Smooth muscle cell (in vitro differentiated cells): ENCODE measurements at regions not wholly inside any gene's neighbourhood (a gene's known extent, or its start where the extent isn't known, plus 50 kb on each side); places are given as distances from the start of the nearest gene placed in this dataset.
"Not testable (repeated sequence)": the region's sequence is repeated elsewhere in the genome, so short reads cannot be mapped to it uniquely, and the experiment has no call there.

Source experiments
- DNase-seq: peaks from one replicate; lab custom pipeline; 2025; ENCODE audit not compliant: unreplicated experiment; lab: John Stamatoyannopoulos, UW
- H2AFZ ChIP-seq: fragments of 200-600 bp; sonication (generic); 2 replicates; pipeline ENCODE4 v1.6.0; 2016; ENCODE audit warnings: antibody characterized with exemption, low read depth, mild to moderate bottlenecking
- H3F3A ChIP-seq: fragments of 200-600 bp; sonication (generic); 2 replicates; pipeline ENCODE4 v1.6.0; 2017; ENCODE audit warnings: antibody characterized with exemption, low read depth
- H3K27ac ChIP-seq: fragments of 200-600 bp; sonication (generic); 2 replicates; pipeline ENCODE4 v1.5.1; 2016; ENCODE audit warnings: low read depth, mild to moderate bottlenecking
- H3K27me3 ChIP-seq: fragments of 200-600 bp; sonication (generic); 2 replicates; pipeline ENCODE4 v1.6.1; 2016; ENCODE audit warnings: low read depth, mild to moderate bottlenecking
- H3K36me3 ChIP-seq: fragments of 200-600 bp; sonication (generic); 2 replicates; pipeline ENCODE4 v1.5.1; 2016; ENCODE audit warnings: low read depth
- H3K4me1 ChIP-seq: fragments of 200-600 bp; sonication (generic); 2 replicates; pipeline ENCODE4 v1.5.1; 2016; ENCODE audit warnings: low read depth
- H3K4me2 ChIP-seq: fragments of 200-600 bp; sonication (generic); 2 replicates; pipeline ENCODE4 v1.6.0; 2016; ENCODE audit warnings: mild to moderate bottlenecking
- H3K4me3 ChIP-seq: fragments of 200-600 bp; sonication (generic); 2 replicates; pipeline ENCODE4 v1.5.1; 2016; ENCODE audit warnings: mild to moderate bottlenecking
- H3K79me2 ChIP-seq: fragments of 200-600 bp; sonication (generic); 2 replicates; pipeline ENCODE4 v1.6.0; 2016; ENCODE audit warnings: low read depth, mild to moderate bottlenecking
- H3K9ac ChIP-seq: fragments of 200-600 bp; sonication (generic); 2 replicates; pipeline ENCODE4 v1.6.0; 2016; ENCODE audit warnings: low read depth
- H3K9me3 ChIP-seq: fragments of 200-600 bp; sonication (generic); replicated peaks from 2 replicates; pipeline ENCODE4 v1.5.1; 2016; ENCODE audit warnings: low read depth
- H4K20me1 ChIP-seq: fragments of 200-600 bp; sonication (generic); 2 replicates; pipeline ENCODE4 v1.6.0; 2016; ENCODE audit warnings: low read depth
- CTCF ChIP-seq: fragments of 200-600 bp; sonication (generic); IDR thresholded peaks from 2 replicates; pipeline ENCODE4 v1.5.1; 2017; ENCODE audit warnings: borderline replicate concordance, mild to moderate bottlenecking, antibody characterized with exemption; ENCODE audit not compliant: insufficient read depth, poor library complexity, severe bottlenecking
- WGBS: methylation state at CpG from one replicate; pipeline ENCODE4 v1.1.7; 2016; ENCODE audit warnings: low lambda C conversion rate; 5-methylcytosine and 5-hydroxymethylcytosine counted together

- no peak overlapping the region for H3K27ac ChIP-seq
These were observed 223.4 kb upstream of the DUSP10 start for GRCh38 chr1:221965252-221965651.

GRCh38 chr1:221963742-221964141, 221.9 kb upstream of the DUSP10 start:
- no peaks in the 10 kb centered on the region for H4K20me1 ChIP-seq
- H3K9me3 ChIP-seq: no peaks in the 10 kb centered on the region
- no peaks in the 10 kb centered on the region for H3K36me3 ChIP-seq
- DNase-seq: no peak
- no peak for TF ChIP-seq CTCF
- peaks cover 12% of the 10 kb centered on the region for H3F3A ChIP-seq
- no peak overlapping the region for H3K27ac ChIP-seq
- peaks cover 9% of the 10 kb centered on the region for H3K4me1 ChIP-seq
- 90% methylated on average over 1 of the region's 1 CpG for WGBS
- H3K4me2 ChIP-seq: no peak overlapping the region
- no peak overlapping the region for H3K9ac ChIP-seq
- no peaks in the 10 kb centered on the region for H3K79me2 ChIP-seq
- no peak overlapping the region for H2AFZ ChIP-seq
- no peaks in the 10 kb centered on the region for H3K27me3 ChIP-seq
- no peak overlapping the region for H3K4me3 ChIP-seq

More at GRCh38 chr1:221965252-221965651, 223.4 kb upstream of the DUSP10 start:
- no peaks in the 10 kb centered on the region for H3K27me3 ChIP-seq
- no peak for DNase-seq
- H3K9ac ChIP-seq: no peak overlapping the region
- peaks cover 9% of the 10 kb centered on the region for H3K4me1 ChIP-seq
- no peak overlapping the region for H3K4me3 ChIP-seq
- WGBS: 94% methylated on average over 3 of the region's 3 CpGs
- H3F3A ChIP-seq: peaks cover 10% of the 10 kb centered on the region
- H2AFZ ChIP-seq: no peak overlapping the region
- TF ChIP-seq CTCF: no peak
- no peaks in the 10 kb centered on the region for H3K9me3 ChIP-seq
- no peak overlapping the region for H3K4me2 ChIP-seq
- H4K20me1 ChIP-seq: no peaks in the 10 kb centered on the region
- no peaks in the 10 kb centered on the region for H3K36me3 ChIP-seq
- no peaks in the 10 kb centered on the region for H3K79me2 ChIP-seq

- peak overlapping the region; percentile 57 for H3K4me2 ChIP-seq
- no peak for DNase-seq
- H3K79me2 ChIP-seq: no peaks in the 10 kb centered on the region
- peak overlapping the region; percentile 11 for H2AFZ ChIP-seq
- no peak overlapping the region for H3K4me3 ChIP-seq
- H3K9me3 ChIP-seq: no peaks in the 10 kb centered on the region
- peaks cover 12% of the 10 kb centered on the region for H3F3A ChIP-seq
- WGBS: 94% methylated on average over 4 of the region's 4 CpGs
- H3K9ac ChIP-seq: peak overlapping the region; percentile 53
- H3K27me3 ChIP-seq: no peaks in the 10 kb centered on the region
- no peaks in the 10 kb centered on the region for H4K20me1 ChIP-seq
- peak overlapping the region; percentile 88 for H3K27ac ChIP-seq
- TF ChIP-seq CTCF: no peak
- peaks cover 12% of the 10 kb centered on the region for H3K4me1 ChIP-seq
- H3K36me3 ChIP-seq: no peaks in the 10 kb centered on the region
These were observed 220.5 kb upstream of the DUSP10 start for GRCh38 chr1:221962385-221962784.

GRCh38 chr1:221961532-221962292, 219.8 kb upstream of the DUSP10 start:
- 46% methylated on average over 5 of the region's 5 CpGs for WGBS
- H3K4me1 ChIP-seq: peaks cover 12% of the 10 kb centered on the region
- TF ChIP-seq CTCF: no peak
- H3K4me2 ChIP-seq: peak overlapping the region; percentile 57
- peak overlapping the region; percentile 88 for H3K27ac ChIP-seq
- peaks cover 12% of the 10 kb centered on the region for H3F3A ChIP-seq
- H2AFZ ChIP-seq: peak overlapping the region; percentile 60
- no peak overlapping the region for H3K4me3 ChIP-seq
- no peaks in the 10 kb centered on the region for H3K79me2 ChIP-seq
- peak overlapping the region; percentile 53 for H3K9ac ChIP-seq
- no peaks in the 10 kb centered on the region for H3K27me3 ChIP-seq
- no peak for DNase-seq
- no peaks in the 10 kb centered on the region for H4K20me1 ChIP-seq
- no peaks in the 10 kb centered on the region for H3K9me3 ChIP-seq
- no peaks in the 10 kb centered on the region for H3K36me3 ChIP-seq

GRCh38 chr1:221958161-221958562, 216.3 kb upstream of the DUSP10 start:
- peak overlapping the region; percentile 88 for H3K27ac ChIP-seq
- H3K9me3 ChIP-seq, H4K20me1 ChIP-seq, H3K79me2 ChIP-seq, DNase-seq, H3K4me3 ChIP-seq, H2AFZ ChIP-seq, H3K27me3 ChIP-seq, H3K36me3 ChIP-seq: not testable (repeated sequence)
- H3K9ac ChIP-seq: peak overlapping the region; percentile 62
- H3K4me2 ChIP-seq: peak overlapping the region; percentile 41
- H3F3A ChIP-seq: peaks cover 12% of the 10 kb centered on the region
- H3K4me1 ChIP-seq: peaks cover 12% of the 10 kb centered on the region
- 3% methylated on average over 2 of the region's 2 CpGs for WGBS
